Stimulated activated CD8-positive, alpha-beta memory T cell treated with anti-CD3 and anti-CD28 coated beads, Interleukin-7, amount 100 ng/mL, for 1 hour (primary cell): ENCODE measurements at regions not wholly inside any gene's neighbourhood (a gene's known extent, or its start where the extent isn't known, plus 50 kb on each side); places are given as distances from the start of the nearest gene placed in this dataset.

Experiments
- DNase-seq, 2 donors: peaks; one replicate each; pipeline ENCODE4 v3.0.0-alpha.2; 2020; ENCODE audit warnings: low read depth in 2 of 2

DNA sequence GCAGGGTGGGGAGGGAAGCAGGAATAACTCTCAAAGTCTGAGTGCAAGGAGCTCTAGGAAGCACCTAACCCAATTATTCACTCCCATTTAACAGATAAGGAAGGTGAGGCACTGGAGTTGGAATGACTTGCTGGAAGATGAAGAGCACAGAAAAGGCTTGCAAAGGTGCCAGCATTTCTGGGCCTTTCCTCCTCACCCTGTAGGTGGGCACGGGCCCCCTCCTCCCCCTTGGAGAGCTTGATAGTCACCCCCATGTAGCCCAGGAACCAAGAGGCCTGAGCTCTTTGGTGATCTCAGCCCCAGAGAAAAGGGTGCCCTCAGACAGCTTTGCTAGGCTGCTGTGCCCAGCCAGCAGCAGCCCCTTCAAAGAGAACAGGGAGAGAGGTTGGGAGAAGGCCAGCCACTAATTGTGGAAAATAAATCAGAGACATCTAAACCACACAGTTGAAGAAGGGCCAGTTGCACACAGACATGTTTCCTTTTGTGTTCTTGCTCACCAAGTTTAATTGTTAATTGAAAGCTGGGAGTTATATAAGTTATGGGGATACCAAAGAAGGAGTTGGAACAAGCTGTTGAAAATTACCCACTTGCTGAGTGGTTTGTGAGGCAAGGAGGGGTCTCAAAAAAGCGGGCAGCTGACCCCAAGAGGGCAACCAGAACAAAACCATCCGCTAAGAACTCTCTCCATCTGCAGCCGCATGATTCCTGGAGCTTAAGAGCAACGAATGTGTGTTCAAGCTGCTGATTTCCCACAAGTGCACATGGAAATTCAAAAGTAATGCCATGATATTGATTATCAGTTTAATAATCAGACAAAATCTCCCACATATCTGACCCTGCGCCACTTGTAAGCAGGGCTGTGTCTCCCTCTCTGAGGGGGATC, 77.0 kb downstream of the MRPL14 start:
- no peak for DNase-seq

DNA sequence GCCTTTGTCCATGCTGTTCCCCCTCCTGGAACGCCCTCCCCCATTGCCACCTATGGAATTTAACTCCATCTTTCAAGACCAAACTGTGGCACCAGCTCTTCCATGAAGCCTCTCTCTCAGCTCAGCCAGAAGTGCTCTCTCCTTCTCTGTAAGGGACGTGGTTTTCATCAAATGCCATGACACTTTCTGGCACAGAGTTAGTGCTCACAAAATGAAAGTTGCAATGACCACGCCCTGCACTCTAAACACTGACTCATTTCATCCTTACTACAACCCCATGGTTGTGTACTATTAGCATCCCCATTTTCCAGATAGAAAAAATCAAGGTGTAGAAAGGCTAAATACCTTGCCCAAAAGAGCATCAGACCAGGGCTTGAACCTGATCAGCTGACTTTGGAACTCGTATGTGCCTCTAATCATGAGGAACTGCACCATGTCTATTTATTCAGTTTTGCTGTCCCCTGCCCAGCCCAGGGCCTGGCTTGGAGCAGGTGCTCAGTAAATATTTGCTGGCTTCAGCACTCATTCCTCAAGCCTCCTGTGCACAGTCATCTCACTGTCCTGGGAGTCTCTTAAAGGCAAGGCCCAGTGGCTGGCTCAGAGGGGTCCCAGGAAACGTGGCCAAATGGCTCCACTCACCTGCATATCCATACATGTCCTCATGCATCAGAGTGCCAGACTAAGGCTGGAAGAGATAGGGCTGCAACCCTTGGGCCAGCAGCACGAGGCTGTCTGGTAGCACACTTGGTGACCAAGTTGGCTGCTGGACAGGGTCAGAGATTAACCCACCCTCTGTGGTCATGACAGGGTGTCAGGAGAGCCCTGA, 77.9 kb downstream of the MRPL14 start:
- DNase-seq = no peak

DNA sequence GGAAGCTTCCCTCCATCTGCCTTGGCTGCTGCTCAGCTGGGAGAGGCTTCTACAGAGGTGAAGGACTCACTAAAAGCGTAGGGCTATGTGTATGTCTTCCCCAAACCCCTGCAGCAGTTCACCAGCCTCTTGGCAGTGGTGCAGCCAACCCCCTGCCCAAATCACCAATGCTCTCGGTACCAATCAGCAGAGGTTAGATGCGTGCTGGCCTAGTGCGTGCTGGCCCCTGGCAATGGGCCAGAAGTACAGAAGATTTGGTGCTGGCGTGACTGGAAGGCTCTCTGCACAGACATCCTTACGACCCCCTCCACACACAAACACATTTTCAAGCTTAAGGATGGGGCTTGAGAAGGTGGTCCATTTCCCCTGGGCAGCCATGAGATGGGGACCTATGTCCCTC, 79.0 kb downstream of the MRPL14 start:
- DNase-seq = no peak

DNA sequence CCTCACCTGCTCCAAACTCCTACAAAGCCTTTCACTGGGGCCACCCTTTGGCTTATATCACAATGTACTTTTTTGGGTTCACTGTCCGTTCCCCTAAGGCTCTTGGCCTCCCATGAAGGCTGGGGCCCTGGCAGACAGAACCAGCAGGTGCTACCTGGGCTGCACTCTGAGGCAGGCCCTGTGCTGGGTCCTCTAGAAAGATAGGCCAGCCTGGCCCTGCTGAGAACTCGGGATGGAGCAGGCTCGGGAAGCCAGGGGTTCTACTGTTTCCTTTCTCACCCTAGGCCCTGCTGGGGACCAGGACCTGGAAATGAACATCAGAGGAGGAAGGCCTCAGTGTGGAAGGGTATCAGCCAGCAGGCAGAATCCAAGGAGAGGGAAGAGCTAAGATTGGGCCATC, 79.5 kb downstream of the MRPL14 start:
- DNase-seq = no peak

DNA sequence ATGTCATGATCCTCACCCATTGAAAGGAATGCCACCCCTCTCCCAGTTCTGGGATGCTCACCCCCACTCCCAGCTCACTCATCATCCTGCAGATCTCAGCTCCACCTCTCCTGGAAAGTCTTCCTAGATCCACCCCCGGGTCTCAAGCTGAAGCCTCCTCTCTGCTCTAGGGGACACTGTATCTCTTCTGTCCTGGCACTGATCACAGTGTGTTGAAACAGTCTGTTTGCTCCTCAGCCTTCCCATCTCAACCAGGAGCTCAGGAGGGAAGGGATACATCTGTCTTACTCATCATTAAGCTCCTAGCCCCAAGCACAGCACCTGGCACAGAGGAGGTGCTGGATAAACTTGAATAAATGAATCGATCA, 80.1 kb downstream of the MRPL14 start:
- DNase-seq = no peak

DNA sequence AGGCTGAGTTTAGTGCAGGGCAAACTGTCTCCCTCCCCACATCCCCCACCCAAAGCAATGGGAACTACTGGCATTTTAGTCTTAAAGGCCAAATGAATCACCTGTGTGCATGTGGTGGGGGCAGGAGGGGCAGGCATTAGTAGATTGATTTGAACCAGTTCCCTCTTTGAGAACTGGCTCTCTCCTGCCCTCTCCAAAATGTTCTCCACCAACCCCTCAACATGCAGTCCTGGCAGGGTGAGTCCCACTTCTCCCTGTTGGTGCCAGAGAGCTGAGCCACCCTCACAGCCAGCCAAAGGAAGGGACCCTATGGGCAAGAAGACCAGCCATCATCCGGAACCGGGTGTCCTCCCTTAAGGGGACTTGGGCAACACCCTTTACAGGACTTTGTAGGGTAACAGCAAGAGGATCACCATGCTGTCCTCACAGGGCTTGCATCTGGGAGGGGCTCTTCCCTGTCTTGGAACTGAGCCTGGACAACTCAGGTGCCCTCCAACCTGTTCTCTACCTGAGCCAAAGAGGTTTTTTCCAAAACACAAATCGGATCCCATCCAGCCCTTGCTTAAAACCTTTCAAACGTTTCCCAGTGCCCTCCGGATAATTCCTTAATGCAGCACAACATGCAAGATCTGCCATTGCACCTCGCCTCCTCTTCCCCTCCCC, 80.6 kb downstream of the MRPL14 start:
- no peak for DNase-seq

DNA sequence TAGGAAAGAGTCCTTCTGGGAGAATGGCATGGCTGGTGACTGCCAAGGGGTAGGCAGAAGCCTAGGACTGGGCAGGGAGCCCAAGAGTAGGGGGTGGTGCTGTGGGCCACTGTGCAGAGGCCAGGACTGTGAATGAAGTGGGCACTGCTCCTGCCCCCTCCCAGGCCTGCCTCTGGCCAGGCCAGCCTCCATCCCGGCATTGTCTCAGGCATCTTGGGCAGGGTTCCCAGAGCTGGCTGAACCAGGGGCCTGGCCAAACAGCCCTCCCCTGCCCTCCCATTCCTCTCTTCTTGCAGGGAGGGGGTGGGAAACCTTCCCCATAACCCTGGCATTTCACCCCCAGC, 81.6 kb downstream of the MRPL14 start:
- DNase-seq = no peak

DNA sequence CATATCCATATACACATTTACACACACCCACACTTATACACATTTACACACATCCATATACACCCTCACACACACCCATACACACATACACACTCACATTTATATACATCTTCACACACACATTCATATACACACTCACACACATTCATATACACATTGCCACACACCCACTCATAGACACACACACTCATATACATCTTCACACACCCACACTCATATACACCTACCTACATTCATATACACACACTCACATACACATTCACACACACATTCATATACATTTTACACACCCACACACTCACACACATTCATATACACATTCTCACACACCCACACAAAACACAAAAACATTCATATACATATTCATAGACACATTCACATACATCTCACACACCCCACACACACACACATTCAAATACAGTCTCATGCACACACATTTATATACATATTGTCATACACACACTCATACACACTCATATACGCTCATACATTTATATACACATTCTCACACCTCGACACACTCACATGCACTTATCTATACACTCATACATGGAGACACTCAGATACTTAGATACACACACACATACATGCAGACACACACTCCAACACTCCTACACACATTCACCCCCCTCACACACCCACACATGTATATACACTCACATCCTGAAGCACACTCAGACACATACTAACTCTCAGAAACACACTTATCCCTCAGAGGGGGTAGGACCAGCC, 82.1 kb downstream of the MRPL14 start:
- no peak for DNase-seq

DNA sequence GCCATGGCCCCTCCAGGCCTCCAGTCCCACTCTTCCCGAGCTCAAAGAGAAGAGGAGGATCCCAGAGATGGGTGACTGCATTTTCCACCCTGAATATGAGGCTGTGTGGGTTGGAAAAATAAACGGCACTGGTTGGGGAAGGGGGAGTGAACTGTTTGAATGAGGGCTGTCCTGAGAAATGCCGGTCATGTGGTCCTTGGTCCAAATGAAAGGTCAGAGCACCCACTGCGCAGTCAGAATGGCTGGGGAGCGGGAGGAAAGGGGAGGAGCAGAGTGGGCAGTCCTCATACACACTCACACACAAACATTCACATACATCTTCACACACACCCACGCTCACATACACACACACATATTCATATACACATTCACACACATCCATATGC, 83.1 kb downstream of the MRPL14 start:
- DNase-seq = no peak

DNA sequence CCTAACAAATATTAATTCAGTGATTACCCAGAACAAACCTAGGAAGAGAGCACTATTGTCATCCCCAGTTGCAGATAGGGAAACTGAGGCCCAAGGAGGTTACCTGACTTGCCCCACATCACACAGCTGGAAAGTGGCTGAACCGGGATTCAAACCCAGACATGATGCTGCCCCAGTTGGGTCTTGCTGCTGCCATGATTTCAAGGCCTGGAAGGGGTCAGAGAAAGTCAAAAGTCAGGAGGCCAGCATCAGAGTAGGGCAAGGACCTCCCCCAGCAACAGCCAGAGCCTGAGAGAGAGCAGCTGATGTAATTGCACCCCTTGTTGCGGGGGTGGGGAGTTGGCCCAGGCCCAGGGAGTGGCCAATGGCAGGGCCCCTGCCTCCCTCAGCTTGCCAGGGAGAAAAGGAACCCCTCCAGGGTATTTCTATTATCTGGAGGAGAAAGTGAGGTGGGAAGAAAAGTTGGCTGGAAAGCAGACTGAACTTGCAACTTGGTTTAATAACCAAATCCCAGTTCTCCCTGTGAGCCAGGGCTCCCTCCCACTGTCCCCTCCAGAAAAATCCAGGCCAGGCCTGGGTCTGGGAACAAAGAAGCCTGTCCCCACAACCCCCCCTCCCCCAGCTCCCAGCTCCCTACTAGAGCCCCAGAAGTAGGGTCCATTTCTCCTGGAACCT, 83.6 kb downstream of the MRPL14 start:
- no peak for DNase-seq

DNA sequence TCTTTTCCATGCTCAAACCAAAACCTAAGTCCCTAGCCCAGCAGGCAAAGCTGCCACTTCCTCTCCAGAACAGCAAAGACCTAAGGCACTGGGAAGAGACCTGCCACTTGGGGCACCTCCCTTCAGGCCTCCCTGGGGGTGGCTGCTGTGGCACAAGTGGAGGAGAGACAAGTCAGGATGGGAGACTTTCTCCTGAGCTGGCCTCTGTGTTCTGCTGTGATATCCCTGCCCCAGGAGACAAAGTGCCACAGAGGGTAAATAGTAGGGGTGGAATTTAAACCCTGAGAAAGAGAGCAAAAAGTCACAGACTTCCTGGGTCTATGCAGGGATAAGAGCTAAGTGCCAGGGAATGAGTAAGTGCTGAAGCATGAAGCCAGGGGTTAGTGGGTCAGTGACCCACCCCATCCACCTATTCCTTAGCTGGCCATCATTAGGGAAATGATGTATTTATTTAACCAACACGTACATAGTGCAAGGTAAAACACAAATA, 84.2 kb downstream of the MRPL14 start:
- DNase-seq = no peak

DNA sequence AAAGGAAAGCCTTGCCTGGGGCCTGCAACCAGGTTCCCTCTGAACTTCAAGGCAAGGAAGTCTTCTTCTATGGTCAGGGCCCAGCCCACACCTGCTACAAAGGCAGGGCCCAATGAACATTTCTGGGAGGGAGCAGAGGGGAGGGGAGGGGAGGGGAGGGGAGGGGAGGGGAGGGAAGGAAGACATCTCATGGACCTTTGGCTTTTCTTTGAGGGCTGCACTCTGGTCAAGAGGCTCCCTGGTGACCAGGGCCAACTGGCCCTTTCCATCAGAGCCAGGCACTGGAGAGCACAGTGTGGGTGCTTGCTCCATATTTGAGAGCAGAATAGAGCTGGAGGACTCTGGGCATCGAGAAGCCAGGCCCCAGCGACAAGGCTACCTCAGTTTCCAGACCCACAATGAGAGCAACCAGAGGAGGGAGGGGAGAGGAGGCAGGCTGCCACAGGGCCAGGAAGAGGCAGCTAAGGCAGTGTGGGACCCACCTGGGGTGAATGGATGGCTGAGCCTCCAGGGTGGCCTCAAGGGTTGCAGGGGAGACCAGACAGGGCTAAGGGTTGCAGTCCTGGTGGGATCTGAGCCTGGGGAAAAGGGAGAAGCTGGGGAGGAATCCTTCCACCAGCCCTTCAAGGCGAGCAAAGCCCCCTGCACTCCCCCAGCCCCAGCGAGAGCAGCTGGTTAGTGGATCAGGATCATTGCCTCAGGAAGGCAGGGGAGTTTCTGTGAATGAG, 84.8 kb downstream of the MRPL14 start:
- DNase-seq = no peak

DNA sequence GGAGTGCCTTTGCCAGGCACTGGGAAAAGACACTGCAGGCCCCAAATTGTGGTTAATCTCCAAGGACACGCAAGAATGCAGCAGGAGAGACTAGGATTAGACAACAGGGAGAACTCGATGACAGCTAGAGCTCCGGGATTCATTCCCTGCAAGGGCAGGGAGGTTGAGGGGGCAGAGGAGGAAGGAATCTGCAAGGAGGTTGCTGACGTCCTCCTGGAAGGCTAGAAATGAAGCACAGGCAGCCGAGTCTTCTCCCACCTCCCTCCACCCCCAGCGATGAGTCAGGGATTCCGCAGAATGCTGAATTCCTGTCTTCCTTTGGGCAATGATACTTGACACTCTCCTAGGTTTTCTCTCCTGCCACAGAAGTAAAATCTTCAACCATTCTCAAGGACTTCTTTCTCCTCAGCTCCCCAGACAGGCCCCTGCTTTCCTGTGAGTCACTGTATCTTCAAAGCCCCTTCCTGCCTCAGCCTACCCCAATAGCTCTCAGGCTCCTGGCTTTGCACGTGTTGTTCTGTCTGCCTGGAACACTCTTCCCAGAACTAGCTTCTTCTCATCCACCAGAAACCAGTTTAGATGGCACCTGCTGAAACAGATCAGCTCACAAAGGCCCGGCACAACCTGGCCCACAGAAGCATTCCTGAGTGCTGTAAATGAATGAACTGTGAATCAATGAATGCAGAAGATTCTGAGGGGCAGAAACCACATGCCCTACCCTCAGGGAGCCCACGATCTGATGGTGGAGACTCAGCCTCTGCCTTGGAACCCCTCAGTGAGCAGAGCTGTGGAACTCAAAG, 85.6 kb downstream of the MRPL14 start:
- no peak for DNase-seq

DNA sequence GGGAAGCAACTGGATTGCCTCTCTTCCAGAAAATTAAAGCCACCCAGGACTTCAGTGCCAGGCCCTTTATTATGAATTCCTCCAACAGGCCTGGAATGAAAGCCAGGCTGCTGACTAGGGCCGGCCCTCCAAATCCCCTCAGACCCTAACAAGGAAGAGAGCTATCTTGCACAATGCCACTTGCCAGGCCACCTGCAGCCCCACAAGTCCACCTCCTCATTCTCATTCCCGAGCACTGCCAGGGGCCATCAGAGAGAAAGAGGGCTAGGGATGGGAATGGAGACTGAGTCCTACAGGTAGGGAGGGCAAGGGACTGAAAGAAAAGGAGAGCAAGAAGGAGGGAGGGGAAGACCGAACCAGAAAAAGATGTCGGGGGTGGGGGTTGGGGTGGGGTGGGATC, 86.5 kb downstream of the MRPL14 start:
- no peak for DNase-seq

DNA sequence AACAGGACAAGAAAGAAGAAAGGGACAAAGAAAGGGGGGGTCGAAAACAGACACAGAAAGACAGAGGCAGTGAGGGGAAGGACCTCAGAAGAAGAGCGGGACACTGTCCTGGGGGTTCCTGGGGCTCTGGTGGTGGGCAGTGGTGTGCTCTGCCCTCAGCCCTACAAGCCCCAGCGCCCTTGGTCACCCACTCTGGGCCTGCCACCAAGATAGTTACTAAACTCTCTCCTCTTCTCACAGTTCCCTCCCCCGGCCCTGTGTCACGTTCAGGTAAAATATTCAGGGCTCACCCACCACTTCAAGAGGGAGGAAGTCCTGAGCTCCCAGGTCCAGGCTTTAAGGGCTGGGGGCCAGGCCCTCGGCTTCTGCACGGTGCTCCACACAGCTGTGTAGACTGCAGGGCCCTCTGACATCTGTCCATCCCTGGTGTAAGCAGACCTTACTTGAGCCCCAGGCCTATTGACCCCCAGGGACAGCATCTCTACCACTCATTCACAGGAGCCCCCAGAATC, 87.4 kb downstream of the MRPL14 start:
- DNase-seq = no peak

DNA sequence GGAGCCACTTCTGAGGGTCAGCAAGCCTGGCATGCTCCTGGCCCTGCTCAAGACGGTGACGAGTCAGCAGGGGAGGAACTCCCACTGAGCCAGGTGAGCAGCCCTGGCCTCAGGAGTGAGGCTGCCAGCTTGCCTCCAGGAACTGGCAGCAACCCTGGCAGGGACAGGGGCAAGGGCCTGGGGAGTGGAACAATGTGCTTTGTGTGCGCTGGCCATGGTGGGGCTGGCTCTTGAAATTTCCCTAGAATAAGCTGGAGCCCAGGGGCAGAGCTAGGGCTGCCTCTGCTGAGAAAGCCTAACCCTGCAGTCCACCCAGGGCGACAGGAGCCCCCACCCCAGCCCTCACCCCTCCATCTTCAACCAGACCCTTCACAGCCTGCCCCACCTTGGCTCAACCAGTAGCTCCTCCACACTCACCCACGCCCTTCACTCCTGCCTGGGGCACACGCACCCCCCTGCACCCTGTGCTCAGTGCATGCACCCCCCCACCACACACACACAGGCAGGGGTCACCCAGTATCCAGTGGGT, 88.0 kb downstream of the MRPL14 start:
- no peak for DNase-seq

DNA sequence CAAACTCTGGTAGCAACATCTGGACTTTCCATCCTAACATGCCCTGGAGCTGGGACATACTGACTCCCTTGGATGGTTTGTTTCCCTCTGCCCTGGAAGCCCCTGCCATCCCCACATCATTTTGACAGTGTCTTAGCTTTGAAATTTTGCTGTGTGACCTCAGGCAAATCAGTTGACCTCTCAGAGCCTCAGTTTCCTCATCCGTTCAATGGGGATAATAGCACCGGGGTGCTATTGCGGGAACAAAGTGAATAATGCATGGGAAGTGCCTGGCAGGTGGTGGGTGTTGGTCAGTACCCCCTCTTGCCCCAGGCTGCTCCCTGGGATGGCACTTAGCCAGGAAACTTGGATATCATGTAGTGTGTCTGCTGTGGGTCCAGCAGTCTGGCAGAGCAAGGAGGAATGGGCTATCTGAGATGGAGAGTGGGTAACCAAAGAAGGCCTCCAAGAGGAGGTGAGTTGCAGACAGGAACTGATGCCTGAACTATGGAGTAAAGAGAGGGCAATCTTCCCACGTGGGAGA, 88.6 kb downstream of the MRPL14 start:
- no peak for DNase-seq

DNA sequence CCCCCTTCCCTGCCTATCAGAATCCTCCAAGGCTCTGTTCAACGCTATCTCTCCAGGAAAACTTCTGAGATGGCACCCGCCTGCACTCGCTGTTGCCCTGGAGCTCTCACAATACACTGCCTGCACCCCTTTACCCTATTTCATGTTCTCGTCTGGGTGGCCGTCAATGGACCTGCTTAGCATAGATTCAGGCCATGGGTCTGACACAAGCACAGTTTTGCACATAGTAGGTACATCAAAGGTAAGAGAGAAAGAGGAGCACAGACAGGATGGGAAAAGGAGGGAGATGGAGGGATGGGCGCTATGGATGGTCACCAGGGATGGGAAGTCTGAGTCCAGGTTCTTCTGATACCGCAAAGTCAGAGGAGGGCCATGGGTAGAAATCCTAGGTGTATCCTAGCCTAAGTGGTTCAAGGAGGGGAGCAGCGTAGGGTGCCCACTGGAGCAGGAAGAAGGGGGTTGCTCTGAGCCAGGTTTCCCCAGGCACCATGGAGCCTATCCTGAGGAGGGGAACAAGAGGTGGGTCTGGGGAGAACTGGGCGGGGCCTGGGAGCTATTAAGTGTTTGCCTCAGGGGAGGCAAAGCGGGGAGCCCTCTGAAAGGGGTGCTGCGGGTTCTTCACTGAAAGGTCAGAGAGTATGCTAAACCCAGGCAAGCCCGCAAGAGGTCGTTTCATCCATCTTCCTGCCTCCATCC, 89.3 kb downstream of the MRPL14 start:
- no peak for DNase-seq
